EH (cell line): ENCODE measurements at regions not wholly inside any gene's neighbourhood (a gene's known extent, or its start where the extent isn't known, plus 50 kb on each side); places are given as distances from the start of the nearest gene placed in this dataset.
"Not testable (repeated sequence)": the region's sequence is repeated elsewhere in the genome, so short reads cannot be mapped to it uniquely, and the experiment has no call there.

Source experiments
- DNase-seq: peaks from one replicate; pipeline ENCODE4 v3.0.0-alpha.2; 2015; ENCODE audit warnings: low read depth

DNA sequence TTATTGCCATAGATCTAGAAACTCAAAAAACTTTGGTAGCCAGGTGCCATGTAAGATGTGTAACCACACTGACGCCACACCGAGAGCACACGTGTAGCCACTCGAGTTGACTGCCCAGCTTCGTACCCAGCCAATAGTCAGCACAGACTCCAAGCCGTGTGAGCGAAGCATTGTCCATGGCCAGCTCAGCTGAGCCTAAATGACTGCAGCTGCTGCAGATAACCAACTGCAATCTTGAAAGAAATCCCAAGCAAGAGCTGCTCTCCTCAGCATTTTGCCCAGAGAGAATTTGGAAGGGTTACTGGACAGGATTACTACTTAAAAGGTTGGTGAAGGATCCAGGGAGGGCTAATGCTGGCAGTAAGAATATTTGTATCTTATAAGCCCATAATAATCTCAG is 193.0 kb upstream of the THRB start:
- no peak for DNase-seq

DNA sequence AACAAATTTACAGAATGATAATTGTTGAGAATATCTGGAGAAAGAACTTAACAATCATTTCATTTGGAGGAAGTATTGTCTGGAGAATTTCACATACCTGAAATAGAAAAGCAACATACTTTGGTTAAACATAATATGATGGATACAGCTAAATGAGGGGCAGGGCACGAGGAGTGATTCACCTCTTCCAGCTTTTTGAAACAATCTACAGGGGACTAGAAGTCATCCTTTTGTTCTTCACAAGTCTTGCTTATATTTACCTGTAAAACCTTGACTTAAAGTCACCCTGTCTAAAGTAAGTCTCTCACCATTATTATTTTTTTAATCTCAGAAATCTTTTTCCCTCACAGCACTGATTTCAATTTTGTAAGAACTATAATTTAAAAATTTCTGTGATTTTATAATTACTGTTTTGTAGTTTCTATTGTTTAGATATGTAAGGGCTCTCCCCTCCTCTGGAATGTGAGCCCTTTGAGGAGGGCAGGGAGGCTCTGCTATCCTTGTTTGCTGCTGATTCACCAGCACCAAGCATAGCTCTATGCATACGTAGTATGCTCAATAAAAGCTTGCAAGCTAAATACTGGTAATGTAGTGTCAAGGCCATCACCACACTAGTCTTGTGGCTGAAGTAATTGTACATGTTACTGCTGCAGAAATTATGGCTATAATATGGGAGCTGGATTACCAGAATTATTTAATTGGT is 193.9 kb upstream of the THRB start:
- DNase-seq = no peak

DNA sequence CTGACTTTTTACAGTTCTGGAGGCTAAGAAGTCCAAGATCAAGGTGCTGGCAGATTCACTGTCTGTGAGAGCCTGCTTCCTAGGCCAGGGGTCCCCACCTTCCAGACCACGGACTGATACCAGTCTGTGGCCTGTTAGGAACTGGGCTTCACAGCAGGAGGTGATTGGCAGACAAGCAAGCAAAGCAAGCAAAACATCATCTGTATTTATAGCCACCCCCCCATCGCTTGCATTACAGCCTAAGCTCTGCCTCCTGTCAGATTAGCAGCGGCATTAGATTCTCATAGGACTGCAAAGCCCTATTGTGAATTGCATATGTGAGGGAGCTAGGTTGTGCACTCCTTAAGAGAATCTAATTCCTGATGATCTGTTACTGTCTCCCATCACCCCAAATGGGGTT is 194.7 kb upstream of the THRB start:
- no peak for DNase-seq

DNA sequence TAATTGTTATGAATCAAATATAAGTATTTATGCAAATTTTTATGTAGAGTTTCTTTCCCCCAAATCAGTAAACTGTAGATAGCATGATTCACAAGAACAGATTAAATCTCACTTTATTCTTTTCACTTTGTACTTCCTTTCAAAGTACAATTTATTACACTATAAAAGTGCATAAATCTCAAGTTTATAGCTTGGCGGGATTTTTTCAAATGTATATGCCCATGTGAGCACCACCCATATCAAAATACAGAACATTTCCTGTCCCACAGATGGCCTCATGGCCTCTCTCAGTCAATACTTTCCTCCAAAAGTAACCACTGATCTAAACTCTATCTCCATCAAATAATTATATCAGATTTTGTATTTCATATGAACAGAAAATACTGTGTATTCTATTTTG is 196.1 kb upstream of the THRB start:
- no peak for DNase-seq

DNA sequence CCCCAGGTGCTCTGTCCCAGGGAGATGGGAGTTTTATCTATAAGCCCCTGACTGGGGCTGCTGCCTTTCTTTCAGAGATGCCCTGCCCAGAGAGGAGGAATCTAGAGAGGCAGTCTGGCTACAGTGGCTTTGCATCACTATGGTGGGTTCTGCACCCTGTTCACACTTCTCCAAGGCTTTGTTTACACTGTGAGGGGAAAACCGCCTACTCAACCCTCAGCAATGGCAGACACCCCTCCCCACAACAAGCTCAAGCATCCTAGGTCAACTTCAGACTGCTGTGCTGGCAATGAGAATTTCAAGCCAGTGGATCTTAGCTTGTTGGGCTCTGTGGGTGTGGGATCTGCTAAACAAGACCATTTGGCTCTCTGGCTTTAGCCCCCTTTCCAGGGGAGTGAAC is 204.4 kb upstream of the THRB start:
- not testable (repeated sequence) for DNase-seq

DNA sequence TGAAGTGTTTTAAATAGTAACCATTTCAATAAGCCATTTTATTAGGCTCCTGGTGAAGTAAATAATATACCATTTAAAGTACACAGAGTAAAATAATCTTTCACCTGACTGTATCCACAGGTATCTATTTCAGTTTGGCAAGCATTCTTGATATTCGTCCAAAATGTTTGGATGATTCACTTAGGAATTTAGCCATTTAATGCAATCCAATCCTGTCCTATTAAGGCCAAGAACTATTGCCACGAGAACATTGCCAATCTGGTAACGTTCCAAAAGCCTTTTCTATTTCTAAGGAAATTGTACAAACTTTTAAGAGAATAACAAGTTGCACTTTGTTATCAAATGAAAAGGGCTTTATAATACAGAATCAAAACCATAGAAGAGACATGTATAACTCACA is 209.8 kb upstream of the THRB start:
- DNase-seq = peak; percentile 9

DNA sequence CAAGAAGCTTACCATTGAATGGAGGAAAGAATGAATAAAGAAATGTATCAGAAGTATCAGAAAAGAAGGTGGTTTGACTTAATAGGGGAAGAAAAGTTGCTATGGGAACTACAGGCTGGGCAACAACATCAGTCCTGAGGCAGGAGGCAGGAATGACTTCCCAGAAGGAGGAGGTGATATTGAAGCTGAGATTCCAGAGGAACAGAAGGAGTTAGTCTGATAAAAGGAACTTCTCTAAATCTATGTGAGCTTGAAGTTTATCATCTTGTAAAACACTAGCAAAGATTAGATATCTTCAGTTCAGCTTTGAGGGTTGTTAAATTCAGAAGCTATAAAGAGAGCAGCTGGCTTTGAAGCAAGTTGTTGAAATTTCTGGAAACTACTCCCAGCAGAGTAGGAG is 213.3 kb upstream of the THRB start:
- DNase-seq = no peak

DNA sequence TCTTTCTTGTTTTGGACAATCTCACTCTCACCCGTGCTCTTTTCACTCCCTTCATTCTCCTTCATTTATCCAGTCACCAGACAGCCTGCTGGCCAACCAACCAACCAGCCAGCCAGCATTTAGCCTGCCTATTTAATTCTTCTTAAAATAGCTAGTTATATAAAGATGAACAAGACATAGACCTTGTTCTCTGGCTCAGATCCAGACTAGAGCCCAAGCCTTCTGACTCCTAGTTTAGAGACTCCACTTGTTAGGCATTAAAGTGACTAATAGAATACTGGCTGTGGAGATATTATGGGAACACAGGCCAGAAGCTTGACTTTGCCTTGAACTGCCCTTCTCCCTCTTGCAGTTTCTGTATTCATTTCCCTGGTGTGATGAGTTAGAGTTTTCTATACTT is 215.3 kb upstream of the THRB start:
- no peak for DNase-seq

DNA sequence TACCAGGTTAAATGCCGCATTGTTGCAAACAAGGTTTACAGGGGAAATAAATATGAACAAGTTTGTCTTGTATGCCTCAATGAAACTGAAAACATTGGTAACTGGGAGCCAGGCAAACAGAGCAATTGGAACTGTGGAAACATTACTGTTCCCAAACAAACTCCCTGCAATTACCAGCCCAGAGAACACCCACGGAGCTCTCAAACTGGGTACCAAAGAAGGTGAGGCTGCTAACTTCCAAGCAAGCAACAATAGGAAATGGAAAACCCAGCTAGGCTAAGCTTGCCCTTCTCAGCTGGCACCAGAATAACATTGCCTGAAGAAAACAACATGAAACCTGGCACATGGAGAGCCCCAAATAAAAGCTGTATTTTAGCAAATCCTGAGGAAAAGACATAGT is 218.9 kb upstream of the THRB start:
- no peak for DNase-seq

DNA sequence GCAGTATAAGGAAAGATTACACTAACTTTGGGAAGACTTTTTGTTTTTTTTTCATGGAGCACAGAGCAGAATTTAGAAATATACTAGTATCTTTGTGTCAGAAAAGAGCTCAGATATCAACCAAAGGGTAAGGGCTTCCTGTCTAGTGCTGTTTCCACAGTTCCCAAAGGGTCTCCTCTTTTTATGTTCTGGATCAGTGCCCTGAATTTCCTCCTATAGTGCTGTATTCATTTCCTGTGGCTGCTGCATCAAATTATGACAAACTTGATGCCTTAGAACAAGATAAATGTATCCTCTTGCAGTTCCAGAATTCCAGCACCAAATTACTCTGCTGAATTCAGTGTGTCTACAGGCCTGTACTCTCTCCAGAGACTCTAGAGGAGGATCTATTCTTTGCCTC is 219.8 kb upstream of the THRB start:
- no peak for DNase-seq

DNA sequence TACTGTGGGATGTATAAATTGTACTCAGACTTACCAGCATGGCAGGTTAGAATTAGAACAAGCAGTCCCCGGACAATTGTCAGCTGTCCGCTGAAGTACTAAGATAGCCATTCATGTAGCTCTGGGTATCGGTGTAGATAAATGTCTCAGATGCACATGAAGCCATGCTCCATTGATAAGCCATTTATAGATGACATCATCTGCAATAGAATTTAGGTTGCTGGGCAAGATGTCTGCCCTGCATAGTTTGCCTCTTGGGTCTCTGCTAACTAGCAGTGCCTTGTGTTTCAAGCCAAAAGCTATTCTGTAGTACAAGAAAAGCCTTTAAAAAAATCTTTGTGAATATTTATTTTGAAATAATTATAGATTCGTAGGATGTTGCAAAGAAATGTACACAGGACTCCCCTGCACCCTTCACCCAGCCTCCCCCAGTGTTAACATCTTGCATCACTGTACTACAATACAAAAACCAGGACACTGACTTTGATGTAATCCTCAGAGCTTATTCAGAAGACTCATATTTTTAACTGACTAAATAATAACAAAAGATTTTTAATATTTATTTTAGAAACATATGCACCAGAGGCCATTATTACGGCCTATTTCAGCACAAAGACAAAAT is 220.6 kb upstream of the THRB start:
- DNase-seq = no peak

DNA sequence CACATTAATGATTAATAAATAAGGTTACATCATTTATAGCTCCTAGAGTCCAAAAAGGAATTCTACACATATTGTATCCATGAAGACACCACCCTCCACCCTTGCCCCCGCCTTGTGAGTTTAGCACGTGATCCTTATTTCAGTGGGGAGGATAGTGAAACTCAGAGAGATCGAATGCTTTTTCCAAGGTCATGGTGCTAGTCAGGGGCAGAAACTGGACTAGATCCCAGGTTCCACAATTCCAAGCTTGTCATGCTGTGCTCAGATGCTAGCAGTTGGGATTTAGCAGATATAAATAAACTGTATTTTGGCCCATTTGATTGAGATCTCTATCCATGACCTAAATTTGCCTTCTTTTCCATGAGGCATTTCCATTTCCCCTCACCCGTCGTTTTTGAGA is 227.4 kb upstream of the THRB start:
- DNase-seq = no peak

DNA sequence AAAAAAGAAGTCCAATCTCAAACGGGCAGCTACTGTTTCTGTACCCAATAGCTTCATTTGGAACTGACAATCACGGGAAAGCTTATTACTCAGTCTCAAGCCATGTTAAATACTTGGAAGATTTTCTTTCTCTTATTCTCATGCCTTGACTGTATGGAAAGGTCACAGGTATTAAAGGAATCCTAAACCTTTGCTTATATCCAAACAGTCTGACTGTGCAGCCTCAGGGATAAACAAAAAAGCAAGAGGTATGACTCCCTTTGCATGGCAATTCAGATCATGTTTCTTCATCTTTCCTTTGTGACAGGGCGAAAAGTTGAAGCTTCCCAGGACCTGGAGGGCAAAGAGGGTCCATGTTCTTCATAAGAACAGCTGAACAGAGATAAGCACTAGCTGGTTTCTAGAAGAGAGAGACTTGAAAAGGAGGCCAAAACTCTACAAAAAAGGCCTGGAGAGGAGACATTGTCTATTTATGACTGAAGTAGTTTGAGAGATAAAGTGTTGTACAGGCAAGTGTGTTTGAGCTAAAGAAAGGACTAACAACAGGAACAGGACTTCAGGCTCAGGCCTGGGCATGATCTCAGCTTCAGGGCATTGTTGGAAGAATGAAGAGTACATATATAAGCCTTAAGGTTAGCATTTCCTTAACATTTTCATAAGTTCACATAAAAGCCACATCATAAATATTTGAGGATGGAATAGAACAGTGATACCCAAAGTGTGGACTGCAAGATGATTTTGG is 231.0 kb upstream of the THRB start:
- DNase-seq = no peak

DNA sequence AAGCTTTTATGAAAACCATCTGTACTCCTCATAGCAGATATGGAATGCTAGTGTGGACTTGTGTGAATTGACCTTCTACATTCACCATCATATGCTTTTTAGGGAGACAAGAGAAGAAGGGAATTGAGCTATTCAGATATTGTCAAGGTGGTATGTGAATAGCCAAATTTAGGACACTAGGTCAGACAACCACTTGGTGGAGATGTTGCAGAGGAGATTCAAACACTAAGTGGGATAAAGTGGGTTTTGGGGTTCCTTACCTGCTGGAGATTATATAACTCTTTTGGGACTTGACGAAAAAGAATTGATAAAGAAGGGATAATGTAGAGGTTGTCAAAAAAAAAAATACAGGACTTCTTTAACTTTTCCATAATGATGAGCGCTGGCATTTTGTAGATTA is 231.8 kb upstream of the THRB start:
- no peak for DNase-seq

DNA sequence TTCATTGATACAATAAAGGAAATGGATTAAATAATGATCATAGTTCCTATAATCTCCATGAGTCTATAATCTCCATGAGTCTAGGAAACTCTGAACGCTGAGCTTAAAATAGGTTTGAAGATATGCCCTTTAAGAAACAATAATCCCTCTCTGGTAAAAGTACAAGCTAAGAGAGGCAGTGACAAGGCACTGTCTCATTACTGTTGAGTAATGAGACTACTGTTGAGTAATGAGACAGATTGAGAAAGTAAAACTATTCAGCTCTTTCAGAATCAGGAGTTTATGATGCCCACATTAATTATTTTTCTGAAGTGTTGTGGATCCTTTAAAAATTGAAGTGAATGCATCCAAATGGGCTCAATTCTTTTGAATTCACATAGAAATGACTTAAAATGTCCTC is 235.5 kb upstream of the THRB start:
- DNase-seq = no peak

DNA sequence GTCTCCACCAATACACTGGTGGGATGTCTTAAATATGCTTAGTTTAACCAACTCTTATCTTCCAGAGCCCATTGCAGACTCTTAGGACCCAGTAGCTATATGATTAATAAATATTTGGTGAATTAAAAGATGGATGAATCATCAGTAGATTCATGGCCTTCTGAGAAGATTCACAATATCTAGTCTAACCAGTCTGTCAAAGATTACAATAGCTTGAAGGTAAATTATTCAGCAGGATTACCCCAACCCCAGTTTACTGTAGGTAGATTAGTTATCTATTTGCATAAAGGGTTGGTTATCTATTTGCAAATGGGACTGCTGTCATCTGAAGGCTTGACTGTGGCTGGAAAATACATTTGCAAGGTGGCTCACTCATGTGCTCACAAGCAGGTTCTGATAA is 239.4 kb upstream of the THRB start:
- DNase-seq = no peak

DNA sequence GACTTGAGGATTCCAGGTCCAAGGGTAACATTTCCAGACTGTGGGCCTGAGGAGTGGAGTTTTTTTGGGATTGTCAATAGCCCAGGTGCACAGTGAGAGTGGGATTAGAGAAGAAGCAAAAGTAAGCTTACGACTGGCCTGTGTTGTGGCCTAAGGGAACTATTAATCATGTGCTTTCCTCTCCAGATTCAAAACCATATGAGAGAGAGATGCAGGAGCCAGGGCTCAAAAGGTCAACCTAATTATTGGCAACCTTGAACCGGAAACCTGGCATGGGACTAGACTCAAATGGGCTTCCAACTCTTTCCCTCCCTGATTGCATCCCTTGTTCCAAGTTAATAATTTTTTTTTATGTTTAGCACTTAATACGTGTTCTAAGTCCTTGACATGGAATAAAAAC is 242.1 kb upstream of the THRB start:
- DNase-seq = no peak

DNA sequence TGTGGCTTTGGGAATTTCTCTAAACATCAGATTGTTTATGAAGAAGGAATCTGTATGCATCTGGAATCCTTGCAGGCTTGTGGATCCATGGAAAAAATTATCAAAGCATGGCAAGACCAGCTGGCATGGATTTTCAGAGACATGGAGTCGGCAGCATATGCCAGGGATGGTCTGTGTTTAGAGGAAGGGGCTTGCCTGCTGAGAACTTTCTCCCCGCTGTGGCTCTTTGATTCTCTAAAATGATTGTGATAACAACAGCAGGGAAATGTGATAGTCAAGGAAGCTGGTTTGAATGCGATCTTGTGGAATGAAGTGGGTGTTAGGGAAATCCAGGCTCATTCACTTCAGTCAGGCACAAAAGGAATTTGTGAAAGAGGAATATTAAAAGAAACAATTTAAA is 245.7 kb upstream of the THRB start:
- no peak for DNase-seq

DNA sequence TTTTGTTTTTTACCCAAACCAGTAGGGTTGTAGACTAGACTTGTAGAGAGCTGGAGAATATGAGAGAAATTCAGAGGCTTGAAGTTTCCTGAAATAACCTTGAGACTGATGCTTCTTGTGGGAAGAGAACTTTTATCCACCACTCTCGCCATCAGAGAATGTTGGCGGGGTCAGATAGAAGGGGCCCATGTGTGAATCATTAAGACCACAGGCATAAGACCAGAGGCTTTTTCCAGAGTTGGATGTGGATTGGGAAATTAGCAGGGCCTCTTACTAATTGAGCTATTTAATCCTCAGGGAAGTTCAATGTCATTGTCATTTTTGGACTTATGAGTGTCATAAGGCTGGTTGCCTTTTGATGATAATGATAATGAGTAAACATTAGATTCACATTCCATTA is 246.9 kb upstream of the THRB start:
- no peak for DNase-seq

DNA sequence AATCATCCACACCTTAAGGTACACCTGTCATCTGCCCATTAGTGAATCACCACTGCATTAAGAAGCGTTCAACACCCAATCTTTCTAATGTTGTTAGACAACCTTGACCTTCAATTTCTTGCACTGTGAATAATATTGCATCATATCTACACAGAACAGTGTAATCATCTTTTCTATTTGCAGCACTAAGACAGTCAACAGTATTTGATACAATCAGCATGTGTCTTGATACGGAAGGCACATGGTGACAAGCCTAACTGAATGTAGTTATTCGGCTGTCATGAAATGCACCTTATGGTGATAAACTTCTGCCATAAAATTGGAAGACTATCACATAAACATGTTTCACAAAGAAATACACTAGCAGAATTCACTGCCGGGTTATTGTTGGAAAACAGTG is 253.9 kb upstream of the THRB start:
- no peak for DNase-seq

DNA sequence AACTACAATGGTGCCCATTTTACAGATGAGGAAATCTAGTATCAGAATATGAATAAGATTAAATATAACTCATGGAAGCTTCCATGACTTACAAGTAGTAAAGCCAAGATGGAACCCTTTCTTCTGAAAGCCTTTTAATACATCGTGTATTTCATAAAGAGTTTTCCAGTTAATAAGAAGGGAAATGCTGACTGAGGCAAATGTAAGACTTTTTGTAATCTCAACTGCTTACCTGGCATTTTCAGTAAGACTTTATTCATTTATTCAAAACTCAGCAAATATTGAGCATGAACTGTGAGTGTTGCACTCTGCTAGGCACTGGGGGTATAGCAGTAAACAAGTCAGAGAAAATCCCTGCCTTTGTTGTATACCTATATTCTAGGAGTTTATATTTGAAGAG is 256.4 kb upstream of the THRB start:
- DNase-seq = no peak

DNA sequence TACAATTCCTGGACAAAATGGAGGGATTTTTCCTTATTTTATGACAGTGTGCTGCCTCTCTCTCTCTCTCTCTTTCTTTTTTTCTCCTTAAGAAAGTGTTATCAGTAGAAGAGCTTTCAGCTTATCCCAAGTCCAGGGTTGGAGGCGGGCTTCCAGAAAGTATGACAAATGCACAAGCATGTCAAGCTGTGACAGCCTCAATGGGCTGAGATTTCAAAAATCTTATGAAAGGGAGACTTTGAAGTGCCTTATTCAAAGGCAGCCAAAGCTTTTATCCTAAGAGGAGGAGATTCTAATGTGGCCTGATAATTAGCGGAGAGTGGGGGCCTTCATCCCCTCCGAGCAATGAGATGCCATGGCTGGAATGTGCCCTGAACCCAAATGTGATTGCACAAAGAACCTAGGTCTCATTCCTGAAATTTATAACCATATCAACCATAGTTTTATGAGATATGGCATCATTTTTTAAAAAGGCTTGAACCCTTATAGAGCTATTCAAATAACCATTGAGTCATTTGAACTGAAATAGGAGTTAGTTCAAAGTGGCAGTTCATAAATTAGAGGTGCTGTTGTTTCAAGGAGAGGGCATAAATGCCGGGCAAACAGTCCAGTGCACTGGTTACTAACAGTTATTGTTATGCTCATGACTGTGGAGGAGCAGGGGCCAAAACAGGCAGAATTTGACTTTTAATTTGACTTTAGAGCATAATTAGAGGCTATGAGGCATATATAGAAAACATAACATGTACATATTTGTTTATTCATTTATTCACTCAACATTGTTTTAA is 261.6 kb upstream of the THRB start:
- no peak for DNase-seq

DNA sequence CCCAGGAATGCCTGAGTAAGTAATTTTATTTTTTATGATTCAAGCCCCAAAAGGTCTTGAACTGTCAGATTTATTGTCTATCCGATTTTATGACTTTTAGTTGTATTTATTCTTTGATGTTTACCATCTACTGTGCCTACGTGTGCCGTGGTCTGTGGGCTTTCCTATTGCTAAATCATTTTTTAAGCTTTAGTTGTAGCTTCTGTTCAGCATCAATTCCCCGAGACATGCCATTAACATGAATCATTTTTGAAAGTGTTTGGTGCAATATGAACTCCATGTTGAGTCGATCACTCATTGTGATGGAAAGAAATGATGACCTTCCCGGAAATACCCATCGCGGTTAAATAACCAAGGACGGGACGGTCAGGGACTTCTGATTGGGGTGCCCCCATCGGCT is 268.7 kb upstream of the THRB start:
- DNase-seq = peak; percentile 3
